BJ (cell line): ENCODE measurements at regions not wholly inside any gene's neighbourhood (a gene's known extent, or its start where the extent isn't known, plus 50 kb on each side); places are given as distances from the start of the nearest gene placed in this dataset.

Experiments used
- CTCF ChIA-PET: fragments of 350-600 bp; formaldehyde crosslinking; extraction: SDS; loops from one replicate; lab custom pipeline; 2021; ENCODE audit warnings: antibody characterized with exemption, inconsistent platforms; lab: Yijun Ruan, JAX
- POLR2A ChIA-PET: fragments of 300-600 bp; sonication (Branson Sonifier 250); formaldehyde crosslinking; extraction: SDS; loops from one replicate; lab custom pipeline; 2021; ENCODE audit warnings: antibody characterized with exemption; lab: Charles Lee
- DNase-seq: peaks from one replicate; pipeline ENCODE4 v3.0.0-alpha.2; 2011; ENCODE audit warnings: low read depth
- H3K27me3 ChIP-seq: 2 replicates; pipeline ENCODE4 v1.6.0; 2011; ENCODE audit warnings: low read length; ENCODE audit not compliant: control insufficient read depth, insufficient read depth
- H3K36me3 ChIP-seq: 2 replicates; pipeline ENCODE4 v1.5.1; 2011; ENCODE audit warnings: low read length; ENCODE audit not compliant: control insufficient read depth, insufficient read depth
- H3K4me3 ChIP-seq: 2 replicates; pipeline ENCODE4 v1.5.1; 2011; ENCODE audit warnings: low read depth, mild to moderate bottlenecking, control low read depth, low read length
- TF ChIP-seq, protein P1 (sequence below): IDR thresholded peaks from 2 replicates; pipeline ENCODE4 v1.5.1; 2011; ENCODE audit warnings: low read depth, mild to moderate bottlenecking, control low read depth, inconsistent platforms, low read length, moderate library complexity; ENCODE audit not compliant: insufficient read depth

GRCh38 chr4:126779001-126779400 is 853.8 kb upstream of the INTU start:
- TF ChIP-seq, protein P1, sequence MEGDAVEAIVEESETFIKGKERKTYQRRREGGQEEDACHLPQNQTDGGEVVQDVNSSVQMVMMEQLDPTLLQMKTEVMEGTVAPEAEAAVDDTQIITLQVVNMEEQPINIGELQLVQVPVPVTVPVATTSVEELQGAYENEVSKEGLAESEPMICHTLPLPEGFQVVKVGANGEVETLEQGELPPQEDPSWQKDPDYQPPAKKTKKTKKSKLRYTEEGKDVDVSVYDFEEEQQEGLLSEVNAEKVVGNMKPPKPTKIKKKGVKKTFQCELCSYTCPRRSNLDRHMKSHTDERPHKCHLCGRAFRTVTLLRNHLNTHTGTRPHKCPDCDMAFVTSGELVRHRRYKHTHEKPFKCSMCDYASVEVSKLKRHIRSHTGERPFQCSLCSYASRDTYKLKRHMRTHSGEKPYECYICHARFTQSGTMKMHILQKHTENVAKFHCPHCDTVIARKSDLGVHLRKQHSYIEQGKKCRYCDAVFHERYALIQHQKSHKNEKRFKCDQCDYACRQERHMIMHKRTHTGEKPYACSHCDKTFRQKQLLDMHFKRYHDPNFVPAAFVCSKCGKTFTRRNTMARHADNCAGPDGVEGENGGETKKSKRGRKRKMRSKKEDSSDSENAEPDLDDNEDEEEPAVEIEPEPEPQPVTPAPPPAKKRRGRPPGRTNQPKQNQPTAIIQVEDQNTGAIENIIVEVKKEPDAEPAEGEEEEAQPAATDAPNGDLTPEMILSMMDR, result no peak
- no peaks in the 10 kb centered on the region for H3K27me3 ChIP-seq
- no peaks in the 10 kb centered on the region for H3K36me3 ChIP-seq
- ChIA-PET CTCF (interaction anchor here (1.7 kb wide), 2 partner anchors 81 to 150 kb away, joined by 4 to 5 read pairs; no protein-coding TSS in a partner anchor), POLR2A (no interaction called here)
- no peak for DNase-seq
- H3K4me3 ChIP-seq, result no peak overlapping the region

DNA sequence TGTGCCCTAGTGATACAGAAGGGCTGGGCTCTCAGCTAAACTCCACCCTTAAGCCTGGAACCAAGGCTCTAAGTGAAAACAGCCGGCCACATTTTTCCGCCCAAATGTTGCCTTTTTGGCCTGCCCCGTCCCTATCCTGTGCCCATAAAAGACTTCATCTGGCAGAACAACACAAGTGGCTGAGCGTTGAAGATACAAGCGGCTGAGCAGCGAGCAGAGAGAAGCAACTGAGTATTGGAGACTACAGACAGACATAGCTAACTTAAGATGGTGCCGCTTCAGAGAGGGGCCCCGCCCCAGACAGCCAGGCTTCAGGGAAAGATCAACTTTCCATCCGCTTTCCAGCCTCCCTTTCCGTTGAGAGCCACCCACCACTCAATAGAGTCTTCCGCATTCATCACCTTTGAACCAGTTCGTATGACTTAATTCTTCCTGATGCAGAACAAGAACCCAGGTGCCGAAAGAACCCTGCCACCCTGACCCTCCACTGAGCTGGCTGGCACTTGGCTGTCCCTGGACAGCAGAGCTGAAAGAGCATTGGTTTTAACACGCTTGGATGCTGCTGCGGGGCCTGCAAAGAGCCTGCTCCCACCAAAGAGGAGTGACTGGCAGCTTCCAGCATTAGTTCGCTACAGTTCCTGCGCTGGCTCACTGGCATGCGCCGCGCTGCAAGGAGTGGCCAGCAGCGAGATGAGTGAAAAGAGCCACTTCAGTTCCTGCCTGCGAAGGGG is 853.2 kb upstream of the INTU start:
- H3K36me3 ChIP-seq, result no peaks in the 10 kb centered on the region
- H3K27me3 ChIP-seq, result no peaks in the 10 kb centered on the region
- TF ChIP-seq, protein P1, result no peak
- H3K4me3 ChIP-seq, result 0 out of 2 replicates have a peak overlapping the region, but pooled peaks have one; percentile 12
- ChIA-PET CTCF (interaction anchor here (0.9 to 1.7 kb wide), 3 partner anchors 14 to 151 kb away, joined by 3 to 5 read pairs (median 4); no protein-coding TSS in a partner anchor), POLR2A (interaction anchor here (0.5 kb wide), 1 partner anchor 158 kb away, joined by 6 read pairs; no protein-coding TSS in a partner anchor)
- no peak for DNase-seq

DNA sequence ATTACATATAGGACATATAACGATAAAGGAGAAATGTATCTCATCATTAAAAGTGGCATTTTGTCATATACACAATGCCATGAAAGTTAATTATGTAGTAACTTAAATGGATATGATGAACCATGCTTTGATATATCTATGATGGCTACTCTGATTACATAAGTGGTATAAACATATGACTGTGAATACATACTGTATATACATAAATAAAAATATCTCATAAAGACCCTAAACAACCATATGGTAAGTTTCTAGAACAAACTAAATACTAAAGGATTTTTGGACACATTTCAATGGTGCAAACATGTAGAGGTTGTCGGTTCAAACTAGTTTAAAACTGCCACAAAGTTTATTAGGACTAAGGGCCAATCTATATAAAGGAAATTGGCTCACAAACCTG is 849.6 kb upstream of the INTU start:
- no peak for DNase-seq
- no peaks in the 10 kb centered on the region for H3K36me3 ChIP-seq
- CTCF ChIA-PET, result interaction anchor here (0.6 to 0.8 kb wide), 2 partner anchors 9 to 11 kb away, joined by 3 read pairs; no protein-coding TSS in a partner anchor
- POLR2A ChIA-PET, result no interaction called here
- no peaks in the 10 kb centered on the region for H3K27me3 ChIP-seq
- no peak overlapping the region for H3K4me3 ChIP-seq
- TF ChIP-seq, protein P1, result no peak

DNA sequence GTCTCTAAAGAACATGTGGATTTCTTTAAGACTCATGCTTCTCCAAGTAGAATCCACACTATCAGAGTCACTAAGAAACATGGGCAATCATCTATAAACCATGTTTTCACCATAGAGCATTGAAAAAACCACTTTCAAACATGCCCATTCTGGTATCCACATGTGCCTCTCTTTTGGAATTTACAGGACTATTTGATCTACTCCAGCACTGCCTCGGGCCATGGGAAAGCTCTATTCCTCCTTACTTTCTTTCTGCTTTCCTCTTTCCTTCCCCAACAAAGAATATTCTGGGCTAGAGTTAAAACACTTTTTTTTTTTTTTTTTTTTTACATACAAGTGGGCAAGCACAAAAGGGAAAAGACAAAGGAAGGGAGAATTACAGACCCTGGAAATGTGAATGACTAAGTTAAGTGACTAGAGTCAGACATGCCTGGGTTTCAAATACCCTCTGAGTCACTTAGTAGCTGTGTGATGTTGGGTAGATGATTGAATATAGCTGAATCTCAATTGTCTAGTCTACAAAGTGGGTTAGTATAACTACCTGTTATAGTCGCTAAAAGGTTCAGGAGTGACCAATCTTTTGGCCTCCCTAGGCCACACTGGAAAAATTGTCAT is 847.7 kb upstream of the INTU start:
- ChIA-PET POLR2A (interaction anchor here (0.6 kb wide), 1 partner anchor 105 kb away, joined by 3 read pairs; no protein-coding TSS in a partner anchor), CTCF (no interaction called here)
- no peak overlapping the region for H3K4me3 ChIP-seq
- DNase-seq, result no peak
- TF ChIP-seq, protein P1, result no peak
- no peaks in the 10 kb centered on the region for H3K36me3 ChIP-seq
- H3K27me3 ChIP-seq, result no peaks in the 10 kb centered on the region

GRCh38 chr4:126790633-126791032 is 842.1 kb upstream of the INTU start:
- H3K36me3 ChIP-seq, result no peaks in the 10 kb centered on the region
- no peak overlapping the region for H3K4me3 ChIP-seq
- DNase-seq, result no peak
- TF ChIP-seq, protein P1, result 0 out of 2 replicates have a peak, but pooled peaks have one; percentile 11
- H3K27me3 ChIP-seq, result no peaks in the 10 kb centered on the region
- ChIA-PET CTCF (no interaction called here), POLR2A (no interaction called here)
